MM.1S (cell line): ENCODE measurements at regions not wholly inside any gene's neighbourhood (a gene's known extent, or its start where the extent isn't known, plus 50 kb on each side); places are given as distances from the start of the nearest gene placed in this dataset.

Experiments
- DNase-seq: peaks from one replicate; pipeline ENCODE4 v3.0.0-alpha.2; 2015
- H2AFZ ChIP-seq: fragments of 300-600 bp; sonication (generic); 2 replicates; pipeline ENCODE4 v1.6.0; 2016; ENCODE audit warnings: antibody characterized with exemption, low read length
- H3F3A ChIP-seq: fragments of 300-600 bp; sonication (generic); 2 replicates; pipeline ENCODE4 v1.6.1; 2016; ENCODE audit warnings: mild to moderate bottlenecking, antibody characterized with exemption, low read length, moderate library complexity, mixed read lengths; ENCODE audit not compliant: insufficient read depth
- H3K27ac ChIP-seq: fragments of 300-600 bp; sonication (generic); 2 replicates; pipeline ENCODE4 v1.5.1; 2016; ENCODE audit warnings: mild to moderate bottlenecking, low read length
- H3K27me3 ChIP-seq: fragments of 300-600 bp; sonication (generic); replicated peaks from 2 replicates; pipeline ENCODE4 v1.6.0; 2016; ENCODE audit warnings: low read length; ENCODE audit not compliant: insufficient read depth
- H3K36me3 ChIP-seq: fragments of 300-600 bp; sonication (generic); replicated peaks from 2 replicates; pipeline ENCODE4 v1.6.1; 2016; ENCODE audit warnings: mild to moderate bottlenecking, low read length, mixed read lengths; ENCODE audit not compliant: insufficient read depth
- H3K4me1 ChIP-seq: fragments of 300-600 bp; sonication (generic); 2 replicates; pipeline ENCODE4 v1.6.1; 2016; ENCODE audit warnings: low read length, mixed read lengths
- H3K4me2 ChIP-seq: fragments of 300-600 bp; sonication (generic); 2 replicates; pipeline ENCODE4 v1.6.0; 2016; ENCODE audit warnings: low read depth, low read length
- H3K4me3 ChIP-seq: fragments of 300-600 bp; sonication (generic); 2 replicates; pipeline ENCODE4 v1.5.1; 2016; ENCODE audit warnings: low read length, mixed read lengths
- H3K79me2 ChIP-seq: fragments of 300-600 bp; sonication (generic); 2 replicates; pipeline ENCODE4 v1.6.1; 2016; ENCODE audit warnings: mixed run types, low read length, mixed read lengths
- H3K9ac ChIP-seq: fragments of 300-600 bp; sonication (generic); 2 replicates; pipeline ENCODE4 v1.6.1; 2016; ENCODE audit warnings: low read length, mixed read lengths
- H3K9me2 ChIP-seq: fragments of 300-600 bp; sonication (generic); replicated peaks from 2 replicates; pipeline ENCODE4 v1.6.1; 2016; ENCODE audit warnings: mild to moderate bottlenecking, low read length, mixed read lengths; ENCODE audit not compliant: insufficient read depth
- H3K9me3 ChIP-seq: fragments of 300-600 bp; sonication (generic); replicated peaks from 2 replicates; pipeline ENCODE4 v1.6.1; 2016; ENCODE audit warnings: mild to moderate bottlenecking, low read length, mixed read lengths; ENCODE audit not compliant: insufficient read depth
- H4K20me1 ChIP-seq: fragments of 300-600 bp; sonication (generic); 2 replicates; pipeline ENCODE4 v1.6.1; 2016; ENCODE audit warnings: mild to moderate bottlenecking, low read length, moderate library complexity, mixed read lengths; ENCODE audit not compliant: insufficient read depth
- EZH2 ChIP-seq: fragments of 300-600 bp; sonication (generic); optimal IDR thresholded peaks from 2 replicates; pipeline ENCODE3; 2017; ENCODE audit warnings: low read depth, mild to moderate bottlenecking, antibody characterized with exemption, low read length, mixed read lengths
- EZH2phosphoT487 ChIP-seq: fragments of 300-600 bp; sonication (generic); IDR thresholded peaks from 2 replicates; pipeline ENCODE4 v1.6.1; 2018; ENCODE audit warnings: antibody characterized with exemption, low read length
- TF ChIP-seq, protein P1 (sequence below): fragments of 300-600 bp; sonication (generic); IDR thresholded peaks from 2 replicates; pipeline ENCODE4 v1.5.1; 2016; ENCODE audit warnings: antibody characterized with exemption, low read length, mixed read lengths

DNA sequence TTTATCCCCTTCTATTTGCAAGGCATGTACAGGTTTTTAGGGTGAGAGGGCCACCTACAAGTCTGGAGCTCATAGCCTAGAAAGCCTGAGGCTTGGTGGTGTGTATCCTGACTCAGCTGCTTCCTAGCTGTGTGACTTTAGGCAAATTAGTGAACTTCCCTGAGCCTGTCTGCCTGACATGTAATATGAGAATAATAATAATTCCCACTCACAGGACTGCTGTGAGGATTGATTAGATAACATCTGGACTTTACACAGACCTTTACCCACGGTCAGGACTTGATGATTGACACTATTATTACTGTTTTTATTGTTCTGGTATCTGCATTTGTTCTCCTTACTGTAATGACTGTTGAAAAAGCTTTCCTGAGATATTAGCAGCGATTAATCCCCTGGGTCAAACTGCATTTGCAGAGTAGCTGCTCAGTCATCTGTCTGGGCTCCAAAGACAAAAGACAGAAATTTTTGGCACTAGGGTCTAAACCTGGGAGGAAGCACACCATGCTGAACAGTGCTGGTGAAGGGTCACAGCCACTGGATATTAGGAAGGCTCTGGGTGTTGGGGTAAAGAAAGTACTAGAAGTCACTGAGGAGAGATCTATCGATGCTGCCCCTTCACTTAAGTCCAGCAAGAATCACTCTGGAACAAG lies 276.5 kb upstream of the FN1 start:
- Histone ChIP-seq H3K27me3 (no peaks in the 10 kb centered on the region), H3K4me3 (no peak overlapping the region), H3K9me2 (no peaks in the 10 kb centered on the region), H3K4me1 (no peaks in the 10 kb centered on the region), H3K36me3 (no peaks in the 10 kb centered on the region), H3K27ac (no peak overlapping the region), H2AFZ (no peak overlapping the region), H3F3A (no peaks in the 10 kb centered on the region), H3K79me2 (no peaks in the 10 kb centered on the region), H3K4me2 (no peak overlapping the region), H3K9ac (no peak overlapping the region), H4K20me1 (no peaks in the 10 kb centered on the region), H3K9me3 (no peaks in the 10 kb centered on the region)
- DNase-seq: no peak
- TF ChIP-seq, protein P1, sequence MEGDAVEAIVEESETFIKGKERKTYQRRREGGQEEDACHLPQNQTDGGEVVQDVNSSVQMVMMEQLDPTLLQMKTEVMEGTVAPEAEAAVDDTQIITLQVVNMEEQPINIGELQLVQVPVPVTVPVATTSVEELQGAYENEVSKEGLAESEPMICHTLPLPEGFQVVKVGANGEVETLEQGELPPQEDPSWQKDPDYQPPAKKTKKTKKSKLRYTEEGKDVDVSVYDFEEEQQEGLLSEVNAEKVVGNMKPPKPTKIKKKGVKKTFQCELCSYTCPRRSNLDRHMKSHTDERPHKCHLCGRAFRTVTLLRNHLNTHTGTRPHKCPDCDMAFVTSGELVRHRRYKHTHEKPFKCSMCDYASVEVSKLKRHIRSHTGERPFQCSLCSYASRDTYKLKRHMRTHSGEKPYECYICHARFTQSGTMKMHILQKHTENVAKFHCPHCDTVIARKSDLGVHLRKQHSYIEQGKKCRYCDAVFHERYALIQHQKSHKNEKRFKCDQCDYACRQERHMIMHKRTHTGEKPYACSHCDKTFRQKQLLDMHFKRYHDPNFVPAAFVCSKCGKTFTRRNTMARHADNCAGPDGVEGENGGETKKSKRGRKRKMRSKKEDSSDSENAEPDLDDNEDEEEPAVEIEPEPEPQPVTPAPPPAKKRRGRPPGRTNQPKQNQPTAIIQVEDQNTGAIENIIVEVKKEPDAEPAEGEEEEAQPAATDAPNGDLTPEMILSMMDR: no peak

DNA sequence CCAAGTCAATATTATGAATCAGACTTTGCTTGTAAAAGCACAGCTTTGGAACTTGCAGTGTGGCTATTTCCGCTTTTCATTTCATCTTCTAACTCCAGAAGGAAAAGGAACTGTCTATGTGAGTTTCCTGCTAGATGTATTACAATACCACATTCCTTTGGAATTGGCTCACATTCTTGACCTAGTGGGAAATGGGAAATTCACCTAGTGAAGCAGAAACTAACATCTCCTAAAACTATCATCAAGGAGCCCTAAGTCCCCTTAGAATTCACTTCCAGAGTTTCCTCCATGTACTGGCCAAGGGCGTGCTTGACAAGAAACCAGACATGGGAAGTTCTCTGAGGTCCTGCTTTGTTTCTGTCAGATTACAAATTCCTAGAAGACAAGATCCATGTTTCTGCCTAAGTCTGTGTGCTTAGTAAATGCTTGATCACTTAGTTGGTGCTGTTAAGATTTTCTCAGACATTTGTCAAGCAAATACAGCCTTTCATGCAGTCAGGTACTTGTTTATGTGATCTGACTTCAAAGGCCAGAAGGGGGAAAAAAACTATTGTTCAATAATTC lies 275.7 kb upstream of the FN1 start:
- H3F3A ChIP-seq: no peaks in the 10 kb centered on the region
- H3K4me3 ChIP-seq: no peak overlapping the region
- no peaks in the 10 kb centered on the region for H3K4me1 ChIP-seq
- TF ChIP-seq EZH2phosphoT487 (no peak), EZH2 (no peak)
- TF ChIP-seq, protein P1: no peak
- no peak overlapping the region for H3K9ac ChIP-seq
- H3K27me3 ChIP-seq: no peaks in the 10 kb centered on the region
- no peak for DNase-seq
- no peaks in the 10 kb centered on the region for H3K9me2 ChIP-seq
- H2AFZ ChIP-seq: no peak overlapping the region
- H3K9me3 ChIP-seq: no peaks in the 10 kb centered on the region
- H3K27ac ChIP-seq: no peak overlapping the region
- no peaks in the 10 kb centered on the region for H3K79me2 ChIP-seq
- no peak overlapping the region for H3K4me2 ChIP-seq
- no peaks in the 10 kb centered on the region for H4K20me1 ChIP-seq
- no peaks in the 10 kb centered on the region for H3K36me3 ChIP-seq

DNA sequence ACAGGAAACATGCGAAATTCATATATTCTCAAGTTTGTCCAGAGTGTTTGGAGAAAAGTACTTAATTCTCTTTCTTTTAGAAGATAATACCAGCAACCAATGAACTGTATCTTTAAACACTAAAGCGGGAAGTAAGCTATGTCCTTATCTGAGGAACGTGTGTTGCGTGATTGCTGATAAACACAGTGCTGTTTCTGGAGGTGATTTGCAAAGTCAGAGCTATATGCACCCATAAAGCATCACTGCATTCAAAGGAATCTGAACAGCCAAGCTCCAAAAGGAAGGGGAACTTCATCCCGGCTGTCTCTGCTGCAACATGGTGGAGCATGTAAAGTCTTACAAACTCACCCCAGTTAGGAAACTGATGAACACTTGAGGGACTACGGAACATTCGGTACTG lies 271.7 kb upstream of the FN1 start:
- Histone ChIP-seq H3K9ac (no peak overlapping the region), H3K9me2 (no peaks in the 10 kb centered on the region), H3K9me3 (no peaks in the 10 kb centered on the region), H3K27me3 (no peaks in the 10 kb centered on the region), H3K36me3 (no peaks in the 10 kb centered on the region), H3K79me2 (no peaks in the 10 kb centered on the region), H2AFZ (no peak overlapping the region), H3K27ac (no peak overlapping the region), H3K4me1 (no peaks in the 10 kb centered on the region), H3K4me2 (no peak overlapping the region), H3K4me3 (no peak overlapping the region), H3F3A (no peaks in the 10 kb centered on the region), H4K20me1 (no peaks in the 10 kb centered on the region)
- DNase-seq: no peak
- TF ChIP-seq EZH2phosphoT487 (no peak), EZH2 (no peak)
- TF ChIP-seq, protein P1: no peak
